A673 (cell line): ENCODE measurements at regions not wholly inside any gene's neighbourhood (a gene's known extent, or its start where the extent isn't known, plus 50 kb on each side); places are given as distances from the start of the nearest gene placed in this dataset.

Source experiments
- BruUV-seq: library from RNA; stranded (reverse); fragments of 400-500 nt; replicated peaks from 2 replicates; lab custom pipeline; 2021; lab: Mats Ljungman, UMichigan
- CTCF ChIA-PET: fragments of 300-600 bp; sonication (Branson Sonifier 250); formaldehyde crosslinking; loops from one replicate; lab custom pipeline; 2022; ENCODE audit warnings: antibody characterized with exemption; lab: Charles Lee
- POLR2A ChIA-PET: fragments of 300-600 bp; sonication (Branson Sonifier 250); formaldehyde crosslinking; loops from one replicate; lab custom pipeline; 2022; ENCODE audit warnings: antibody characterized with exemption; ENCODE audit not compliant: low non-redundant PET; lab: Charles Lee
- DNase-seq: peaks from one replicate; pipeline ENCODE4 v3.0.0-alpha.2; 2015; ENCODE audit warnings: low spot score
- H3K27ac ChIP-seq: fragments of 200-600 bp; sonication (generic); 2 replicates; pipeline ENCODE4 v1.5.1; 2016; ENCODE audit warnings: mixed run types, low read depth, mild to moderate bottlenecking, mixed read lengths, antibody characterized with exemption, low read length; ENCODE audit not compliant: poor library complexity, severe bottlenecking
- H3K27me3 ChIP-seq: fragments of 200-600 bp; sonication (generic); replicated peaks from 2 replicates; pipeline ENCODE4 v1.6.1; 2017; ENCODE audit warnings: mixed run types, low read depth, mild to moderate bottlenecking, mixed read lengths, antibody characterized with exemption, low read length; ENCODE audit not compliant: insufficient read depth, poor library complexity
- H3K36me3 ChIP-seq: fragments of 200-600 bp; sonication (generic); 2 replicates; pipeline ENCODE4 v1.6.1; 2016; ENCODE audit warnings: mixed run types, mild to moderate bottlenecking, mixed read lengths, antibody characterized with exemption, low read length; ENCODE audit not compliant: insufficient read depth, poor library complexity, severe bottlenecking
- H3K4me1 ChIP-seq: fragments of 200-600 bp; sonication (generic); 2 replicates; pipeline ENCODE4 v1.6.1; 2017; ENCODE audit warnings: mixed run types, mild to moderate bottlenecking, mixed read lengths, antibody characterized with exemption, low read length; ENCODE audit not compliant: insufficient read depth, poor library complexity, severe bottlenecking
- H3K4me3 ChIP-seq: fragments of 200-600 bp; sonication (generic); 2 replicates; pipeline ENCODE4 v1.5.1; 2016; ENCODE audit warnings: low read depth, mixed run types, mild to moderate bottlenecking, mixed read lengths, low read length; ENCODE audit not compliant: poor library complexity, severe bottlenecking
- H3K9me3 ChIP-seq: fragments of 200-600 bp; sonication (generic); 2 replicates; pipeline ENCODE4 v1.6.1; 2016; ENCODE audit warnings: mixed run types, low read depth, mild to moderate bottlenecking, mixed read lengths, antibody characterized with exemption, low read length; ENCODE audit not compliant: poor library complexity, severe bottlenecking
- CTCF ChIP-seq: fragments of 300-800, 200-600 bp; sonication (generic); conservative IDR thresholded peaks from 2 replicates; pipeline ENCODE4 v1.5.1; 2017; ENCODE audit warnings: low read depth, mild to moderate bottlenecking, antibody characterized with exemption, low read length, moderate library complexity, mixed read lengths
- EZH2 ChIP-seq: fragments of 200-600 bp; sonication (generic); IDR thresholded peaks from 2 replicates; pipeline ENCODE4 v1.6.1; 2017; ENCODE audit warnings: borderline replicate concordance, low read depth, mild to moderate bottlenecking, mixed read lengths, antibody characterized with exemption, low read length; ENCODE audit not compliant: poor library complexity, severe bottlenecking
- intact Hi-C: fragments of 100-400 bp; cut with micrococcal nuclease; formaldehyde crosslinking; loops from one replicate; pipeline ENCODE4 v1.10.0; 2022; ENCODE audit not compliant: unreplicated experiment

DNA sequence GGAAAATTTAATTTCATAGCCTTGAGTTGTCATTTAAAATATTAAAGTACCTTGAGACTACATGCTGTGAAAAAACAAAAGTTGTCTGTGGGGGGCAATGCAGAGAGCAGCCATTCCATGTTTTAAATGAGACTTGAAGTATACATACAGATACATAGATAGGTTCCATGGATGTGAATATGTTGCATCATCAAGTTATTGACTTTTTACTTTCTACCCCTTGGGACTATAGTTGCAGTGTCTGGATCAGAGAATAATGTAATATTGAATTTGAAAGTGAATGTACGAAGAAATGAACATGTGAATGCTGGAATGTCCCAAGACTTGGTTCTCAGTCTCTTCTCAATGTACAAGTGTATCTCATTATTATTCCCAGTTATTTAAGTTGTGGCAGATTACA, 751.0 kb downstream of the MRPL39 start:
- H3K27me3 ChIP-seq: no peaks in the 10 kb centered on the region
- no peak overlapping the region for H3K27ac ChIP-seq
- H3K4me1 ChIP-seq: no peaks in the 10 kb centered on the region
- no TSS peak for BruUV-seq
- no peak overlapping the region for H3K4me3 ChIP-seq
- no peak for DNase-seq
- ChIA-PET POLR2A (no interaction called here), CTCF (no interaction called here)
- H3K9me3 ChIP-seq: peaks cover 5% of the 10 kb centered on the region
- H3K36me3 ChIP-seq: no peaks in the 10 kb centered on the region
- no peak for TF ChIP-seq CTCF
- intact Hi-C loops: no loop called here

GRCh38 chr21:24852610-24853195, 754.6 kb downstream of the MRPL39 start:
- ChIA-PET CTCF (no interaction called here), POLR2A (no interaction called here)
- Histone ChIP-seq H3K9me3 (peaks cover 5% of the 10 kb centered on the region), H3K27me3 (no peaks in the 10 kb centered on the region), H3K27ac (no peak overlapping the region), H3K36me3 (no peaks in the 10 kb centered on the region), H3K4me1 (no peaks in the 10 kb centered on the region), H3K4me3 (no peak overlapping the region)
- intact Hi-C loops: no loop called here
- no TSS peak for BruUV-seq
- no peak for DNase-seq
- TF ChIP-seq CTCF: no peak
- no peak for TF ChIP-seq EZH2

- no peaks in the 10 kb centered on the region for H3K36me3 ChIP-seq
- no peak overlapping the region for H3K4me3 ChIP-seq
- peaks cover 15% of the 10 kb centered on the region for H3K9me3 ChIP-seq
- no peaks in the 10 kb centered on the region for H3K4me1 ChIP-seq
- TF ChIP-seq CTCF (no peak), EZH2 (no peak)
- BruUV-seq: no TSS peak
- DNase-seq: no peak
- POLR2A ChIA-PET: no interaction called here
- CTCF ChIA-PET: no interaction called here
- H3K27ac ChIP-seq: no peak overlapping the region
- intact Hi-C loops: no loop called here
- no peaks in the 10 kb centered on the region for H3K27me3 ChIP-seq
These were observed 757.2 kb downstream of the MRPL39 start for GRCh38 chr21:24850121-24850520.
